Ishikawa (cell line): ENCODE measurements at regions not wholly inside any gene's neighbourhood (a gene's known extent, or its start where the extent isn't known, plus 50 kb on each side); places are given as distances from the start of the nearest gene placed in this dataset.

Source experiments
- CREB1 ChIP-seq: IDR thresholded peaks from 2 replicates; pipeline ENCODE4 v1.6.1; 2012; ENCODE audit warnings: low read depth
- EGR1 ChIP-seq: IDR thresholded peaks from 2 replicates; pipeline ENCODE4 v1.6.1; 2012
- EP300 ChIP-seq: IDR thresholded peaks from 2 replicates; pipeline ENCODE4 v1.6.1; 2012; ENCODE audit warnings: borderline replicate concordance
- MAX ChIP-seq: IDR thresholded peaks from 2 replicates; pipeline ENCODE4 v1.6.1; 2012
- RAD21 ChIP-seq: IDR thresholded peaks from 2 replicates; pipeline ENCODE4 v1.6.1; 2012; ENCODE audit warnings: low read depth
- TCF12 ChIP-seq: IDR thresholded peaks from 2 replicates; pipeline ENCODE4 v1.6.1; 2012; ENCODE audit warnings: low read depth
- YY1 ChIP-seq: IDR thresholded peaks from 2 replicates; pipeline ENCODE4 v1.6.1; 2012; ENCODE audit warnings: low read depth
- TF ChIP-seq, protein P1 (sequence below): IDR thresholded peaks from 2 replicates; pipeline ENCODE4 v1.6.1; 2012; ENCODE audit warnings: low read depth, mild to moderate bottlenecking

DNA sequence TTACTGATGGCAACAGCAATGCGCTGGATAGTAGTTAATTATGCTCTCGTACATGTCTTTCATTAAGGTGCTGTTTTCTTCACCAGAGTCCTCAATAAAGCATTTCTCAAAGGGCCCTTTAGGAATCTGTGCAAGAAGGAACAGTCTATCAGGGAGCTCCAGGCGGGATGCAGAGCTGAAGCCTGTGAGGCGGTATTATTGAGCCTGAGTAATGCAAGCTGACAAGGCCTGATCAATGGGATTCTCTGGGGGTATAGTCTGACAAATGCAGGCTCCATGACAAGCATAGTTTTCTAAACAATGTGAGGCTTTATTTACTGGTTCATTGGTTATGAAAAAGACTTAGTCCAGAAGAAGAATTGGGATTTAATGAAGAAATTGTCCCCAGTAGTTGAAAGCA is 530.9 kb upstream of the CBLB start:
- TF ChIP-seq MAX = no peak
- no peak for TF ChIP-seq TCF12
- no peak for TF ChIP-seq EP300
- no peak for TF ChIP-seq YY1
- no peak for TF ChIP-seq RAD21
- no peak for TF ChIP-seq CREB1
- TF ChIP-seq, protein P1, sequence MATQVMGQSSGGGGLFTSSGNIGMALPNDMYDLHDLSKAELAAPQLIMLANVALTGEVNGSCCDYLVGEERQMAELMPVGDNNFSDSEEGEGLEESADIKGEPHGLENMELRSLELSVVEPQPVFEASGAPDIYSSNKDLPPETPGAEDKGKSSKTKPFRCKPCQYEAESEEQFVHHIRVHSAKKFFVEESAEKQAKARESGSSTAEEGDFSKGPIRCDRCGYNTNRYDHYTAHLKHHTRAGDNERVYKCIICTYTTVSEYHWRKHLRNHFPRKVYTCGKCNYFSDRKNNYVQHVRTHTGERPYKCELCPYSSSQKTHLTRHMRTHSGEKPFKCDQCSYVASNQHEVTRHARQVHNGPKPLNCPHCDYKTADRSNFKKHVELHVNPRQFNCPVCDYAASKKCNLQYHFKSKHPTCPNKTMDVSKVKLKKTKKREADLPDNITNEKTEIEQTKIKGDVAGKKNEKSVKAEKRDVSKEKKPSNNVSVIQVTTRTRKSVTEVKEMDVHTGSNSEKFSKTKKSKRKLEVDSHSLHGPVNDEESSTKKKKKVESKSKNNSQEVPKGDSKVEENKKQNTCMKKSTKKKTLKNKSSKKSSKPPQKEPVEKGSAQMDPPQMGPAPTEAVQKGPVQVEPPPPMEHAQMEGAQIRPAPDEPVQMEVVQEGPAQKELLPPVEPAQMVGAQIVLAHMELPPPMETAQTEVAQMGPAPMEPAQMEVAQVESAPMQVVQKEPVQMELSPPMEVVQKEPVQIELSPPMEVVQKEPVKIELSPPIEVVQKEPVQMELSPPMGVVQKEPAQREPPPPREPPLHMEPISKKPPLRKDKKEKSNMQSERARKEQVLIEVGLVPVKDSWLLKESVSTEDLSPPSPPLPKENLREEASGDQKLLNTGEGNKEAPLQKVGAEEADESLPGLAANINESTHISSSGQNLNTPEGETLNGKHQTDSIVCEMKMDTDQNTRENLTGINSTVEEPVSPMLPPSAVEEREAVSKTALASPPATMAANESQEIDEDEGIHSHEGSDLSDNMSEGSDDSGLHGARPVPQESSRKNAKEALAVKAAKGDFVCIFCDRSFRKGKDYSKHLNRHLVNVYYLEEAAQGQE = no peak
- TF ChIP-seq EGR1 = no peak
